Chondrocyte (in vitro differentiated cells): ENCODE measurements at regions not wholly inside any gene's neighbourhood (a gene's known extent, or its start where the extent isn't known, plus 50 kb on each side); places are given as distances from the start of the nearest gene placed in this dataset.

Experiments
- DNase-seq: peaks from one replicate; pipeline ENCODE4 v3.0.0; 2021; ENCODE audit warnings: mixed read lengths, low spot score
- H3K27ac Mint-ChIP-seq: one replicate; pipeline ENCODE4 v1.8.0; 2021; ENCODE audit warnings: mild to moderate bottlenecking, moderate library complexity, mixed read lengths; ENCODE audit not compliant: unreplicated experiment
- H3K27me3 Mint-ChIP-seq: 2 replicates; pipeline ENCODE4 v1.8.0; 2021; ENCODE audit warnings: low read depth, mixed read lengths
- H3K36me3 Mint-ChIP-seq: 2 replicates; pipeline ENCODE4 v1.8.0; 2021; ENCODE audit warnings: low read depth, mixed read lengths
- H3K4me1 Mint-ChIP-seq: 2 replicates; pipeline ENCODE4 v1.8.0; 2021; ENCODE audit warnings: low read depth, mild to moderate bottlenecking, mixed read lengths
- H3K4me3 Mint-ChIP-seq: one replicate; pipeline ENCODE4 v1.8.0; 2021; ENCODE audit warnings: mild to moderate bottlenecking, moderate library complexity, mixed read lengths; ENCODE audit not compliant: unreplicated experiment
- H3K9me3 Mint-ChIP-seq: 2 replicates; pipeline ENCODE4 v1.8.0; 2021; ENCODE audit warnings: low read depth, mixed read lengths
- CTCF ChIP-seq: fragments of 200-600 bp; sonication (generic); IDR thresholded peaks from 2 replicates; pipeline ENCODE4 v1.5.0; 2021; ENCODE audit warnings: antibody characterized with exemption, mild to moderate bottlenecking, moderate library complexity

DNA sequence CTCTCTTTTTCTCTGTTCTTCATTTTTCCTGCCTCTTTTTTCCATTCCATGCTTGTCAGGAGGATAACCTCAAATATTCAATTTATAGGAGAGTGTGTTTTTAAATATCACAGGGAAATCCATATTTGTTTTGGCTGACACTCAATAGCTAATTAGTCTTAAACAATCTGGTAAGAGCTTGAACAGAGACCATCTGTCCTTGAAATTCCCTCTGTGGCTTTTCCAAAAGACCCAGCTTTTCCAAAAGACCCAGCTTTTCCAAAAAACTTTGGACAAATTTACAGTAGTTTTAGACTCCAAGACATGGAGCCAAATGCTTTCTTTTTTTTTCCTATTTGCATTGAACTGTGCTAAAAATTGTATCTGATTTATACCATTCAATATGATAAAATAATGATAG is 127.4 kb upstream of the FAM83B start:
- Mint-ChIP-seq H3K27ac (no peak overlapping the region), H3K4me3 (no peak overlapping the region)

DNA sequence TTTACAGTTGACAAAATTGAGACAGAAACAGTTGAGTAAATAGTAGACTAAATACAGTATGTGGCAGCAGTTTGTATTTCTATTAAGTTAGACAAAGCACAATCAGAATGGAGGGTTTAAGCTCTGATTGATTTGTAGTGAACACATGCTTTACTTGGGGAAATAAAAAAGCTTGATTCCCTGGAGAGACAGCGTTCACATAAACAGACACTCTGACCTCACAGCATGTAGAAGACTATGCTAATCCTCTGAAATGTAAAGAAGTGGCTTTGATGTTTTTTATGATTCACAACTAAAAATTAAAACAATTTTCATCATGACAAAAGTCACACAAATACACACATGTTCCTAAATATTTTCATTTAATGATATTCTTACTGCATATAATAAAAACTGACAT is 126.9 kb upstream of the FAM83B start:
- H3K4me3 Mint-ChIP-seq = no peak overlapping the region
- no peak overlapping the region for H3K27ac Mint-ChIP-seq
- H3K9me3 Mint-ChIP-seq = no peaks in the 10 kb centered on the region
- no peak for TF ChIP-seq CTCF
- peaks cover 4% of the 10 kb centered on the region for H3K4me1 Mint-ChIP-seq
- DNase-seq = no peak
- H3K27me3 Mint-ChIP-seq = peaks cover 6% of the 10 kb centered on the region
- H3K36me3 Mint-ChIP-seq = no peaks in the 10 kb centered on the region

More for the DNA sequence above, 127.4 kb upstream of the FAM83B start:
- H3K36me3 Mint-ChIP-seq = no peaks in the 10 kb centered on the region
- H3K27me3 Mint-ChIP-seq = peaks cover 6% of the 10 kb centered on the region
- DNase-seq = no peak
- H3K4me1 Mint-ChIP-seq = peaks cover 4% of the 10 kb centered on the region
- no peaks in the 10 kb centered on the region for H3K9me3 Mint-ChIP-seq
- TF ChIP-seq CTCF = no peak

GRCh38 chr6:54722328-54722727 is 124.2 kb upstream of the FAM83B start:
- TF ChIP-seq CTCF = no peak
- H3K27me3 Mint-ChIP-seq = peaks cover 8% of the 10 kb centered on the region
- no peaks in the 10 kb centered on the region for H3K9me3 Mint-ChIP-seq
- no peak overlapping the region for H3K4me3 Mint-ChIP-seq
- H3K4me1 Mint-ChIP-seq = peaks cover 4% of the 10 kb centered on the region
- H3K27ac Mint-ChIP-seq = no peak overlapping the region
- H3K36me3 Mint-ChIP-seq = no peaks in the 10 kb centered on the region
- no peak for DNase-seq

DNA sequence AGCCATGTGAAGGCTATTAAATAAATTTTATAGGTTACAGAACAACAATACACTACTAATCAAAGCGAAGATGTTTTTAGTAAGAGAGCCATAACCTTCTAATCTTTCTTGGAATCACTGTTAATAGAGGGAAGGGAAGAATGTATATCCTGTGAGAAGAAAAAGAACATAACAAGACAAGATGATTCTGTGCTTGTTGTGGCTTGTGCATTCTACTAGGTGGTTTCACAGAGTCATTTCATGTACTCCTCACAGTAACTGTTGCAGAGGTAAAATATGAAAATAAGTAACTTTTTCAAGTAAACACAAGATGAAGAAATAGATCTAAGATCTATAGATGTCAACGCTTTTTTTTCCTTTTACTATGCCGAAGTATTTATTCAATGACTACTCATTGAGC is 116.9 kb upstream of the FAM83B start:
- no peak for TF ChIP-seq CTCF
- Mint-ChIP-seq H3K36me3 (peaks cover under 1% of the 10 kb centered on the region), H3K27ac (no peak overlapping the region), H3K4me1 (no peaks in the 10 kb centered on the region), H3K27me3 (peaks cover 5% of the 10 kb centered on the region), H3K4me3 (no peak overlapping the region), H3K9me3 (peaks cover 13% of the 10 kb centered on the region)
- no peak for DNase-seq

DNA sequence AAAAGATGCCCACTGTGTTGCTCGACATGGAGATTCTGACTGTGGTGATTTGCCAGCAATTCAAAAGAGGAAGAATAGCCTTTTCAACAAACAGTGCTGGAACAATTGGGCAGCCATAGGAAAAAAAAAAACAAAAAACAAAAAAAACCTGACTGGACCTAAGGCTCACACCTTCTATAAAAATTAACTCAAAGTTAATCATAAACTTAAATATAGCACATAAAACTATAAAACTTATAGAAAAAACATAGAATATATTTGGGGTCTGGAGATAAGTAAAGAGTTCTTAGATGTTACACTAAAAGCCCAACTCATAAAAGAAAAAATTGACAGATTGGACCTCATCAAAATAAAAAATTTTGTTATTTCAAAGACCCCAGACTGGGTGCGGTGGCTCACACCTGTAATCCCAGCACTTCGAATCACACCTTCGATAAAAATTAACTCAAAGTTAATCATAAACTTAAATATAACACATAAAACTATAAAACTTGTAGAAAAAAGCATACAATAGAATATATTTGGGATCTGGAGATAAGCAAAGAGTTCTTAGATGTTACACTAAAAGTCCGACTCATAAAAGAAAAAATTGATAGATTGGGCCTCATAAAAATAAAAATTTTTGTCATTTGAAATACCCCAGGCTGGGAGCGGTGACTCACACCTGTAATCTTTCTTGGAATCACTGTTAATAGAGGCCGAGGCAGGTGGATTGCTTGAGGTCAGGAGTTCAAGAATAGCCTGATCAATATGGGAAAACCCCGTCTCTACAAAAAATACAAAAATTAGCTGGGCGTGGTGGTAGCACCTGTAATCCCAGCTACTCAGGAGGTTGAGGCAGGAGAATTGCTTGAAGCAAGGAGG is 115.6 kb upstream of the FAM83B start:
- no peak for TF ChIP-seq CTCF
- peaks cover 3% of the 10 kb centered on the region for H3K27me3 Mint-ChIP-seq
- H3K9me3 Mint-ChIP-seq = peaks cover 25% of the 10 kb centered on the region
- no peaks in the 10 kb centered on the region for H3K4me1 Mint-ChIP-seq
- peaks cover 7% of the 10 kb centered on the region for H3K36me3 Mint-ChIP-seq
- no peak overlapping the region for H3K27ac Mint-ChIP-seq
- H3K4me3 Mint-ChIP-seq = no peak overlapping the region
- DNase-seq = no peak
